Neural cell (in vitro differentiated cells): ENCODE measurements at regions not wholly inside any gene's neighbourhood (a gene's known extent, or its start where the extent isn't known, plus 50 kb on each side); places are given as distances from the start of the nearest gene placed in this dataset.

Source experiments
- H2AFZ ChIP-seq: fragments of 200-600, 300-800 bp; sonication (generic), shearing (Covaris generic); 2 replicates; pipeline ENCODE4 v1.6.0; 2014; ENCODE audit warnings: low read depth, mild to moderate bottlenecking, antibody characterized with exemption, low read length, moderate library complexity
- H3F3A ChIP-seq: fragments of 200-600 bp; shearing (Covaris generic); 2 replicates; pipeline ENCODE4 v1.6.1; 2016; ENCODE audit warnings: mild to moderate bottlenecking, moderate library complexity, mixed read lengths, antibody characterized with exemption, low read length; ENCODE audit not compliant: insufficient read depth, poor library complexity, severe bottlenecking
- H3K27ac ChIP-seq: fragments of 200-600, 300-800 bp; sonication (generic), shearing (Covaris generic); 2 replicates; pipeline ENCODE4 v1.5.1; 2014; ENCODE audit warnings: mild to moderate bottlenecking, low read length, moderate library complexity
- H3K27me3 ChIP-seq: fragments of 300-800, 200-600 bp; sonication (generic), shearing (Covaris generic); 2 replicates; pipeline ENCODE4 v1.6.0; 2014; ENCODE audit warnings: mild to moderate bottlenecking, low read depth, low read length, moderate library complexity; ENCODE audit not compliant: insufficient read depth
- H3K36me3 ChIP-seq: fragments of 300-800, 200-600 bp; sonication (generic), shearing (Covaris generic); 2 replicates; pipeline ENCODE4 v1.5.1; 2014; ENCODE audit warnings: mild to moderate bottlenecking, antibody characterized with exemption, low read length, moderate library complexity; ENCODE audit not compliant: insufficient read depth
- H3K4me2 ChIP-seq: fragments of 300-800, 200-600 bp; sonication (generic), shearing (Covaris generic); 2 replicates; pipeline ENCODE4 v1.6.0; 2014; ENCODE audit warnings: mild to moderate bottlenecking, low read length
- H3K4me3 ChIP-seq: fragments of 300-800, 200-600 bp; sonication (generic), shearing (Covaris generic); 2 replicates; pipeline ENCODE4 v1.5.1; 2014; ENCODE audit warnings: mild to moderate bottlenecking, low read length, moderate library complexity
- H3K79me2 ChIP-seq: fragments of 200-600 bp; shearing (Covaris generic); replicated peaks from 2 replicates; pipeline ENCODE4 v1.6.0; 2014; ENCODE audit warnings: mild to moderate bottlenecking, low read length, moderate library complexity; ENCODE audit not compliant: insufficient read depth
- H3K9ac ChIP-seq: fragments of 300-800, 200-600 bp; sonication (generic), shearing (Covaris generic); 2 replicates; pipeline ENCODE4 v1.6.1; 2016; ENCODE audit warnings: mild to moderate bottlenecking, low read length, mixed read lengths
- H3K9me2 ChIP-seq: fragments of 200-600 bp; shearing (Covaris generic); 2 replicates; pipeline ENCODE4 v1.6.1; 2016; ENCODE audit warnings: mild to moderate bottlenecking, low read length, mixed read lengths; ENCODE audit not compliant: insufficient read depth
- H3K9me3 ChIP-seq: fragments of 200-600, 300-800 bp; sonication (generic), shearing (Covaris generic); 2 replicates; pipeline ENCODE4 v1.6.1; 2016; ENCODE audit warnings: mild to moderate bottlenecking, mixed run types, low read length, moderate library complexity, mixed read lengths
- H4K20me1 ChIP-seq: fragments of 200-600 bp; shearing (Covaris generic); 2 replicates; pipeline ENCODE4 v1.6.1; 2016; ENCODE audit warnings: mild to moderate bottlenecking, mixed run types; ENCODE audit not compliant: insufficient read depth
- CTCF ChIP-seq: fragments of 450-650 bp; IDR thresholded peaks from 2 replicates; pipeline ENCODE4 v1.5.1; 2014; ENCODE audit warnings: antibody characterized with exemption, mild to moderate bottlenecking, moderate library complexity; ENCODE audit not compliant: poor library complexity, severe bottlenecking
- EP300 ChIP-seq: fragments of 450-650 bp; conservative IDR thresholded peaks from 2 replicates; pipeline ENCODE4 v1.6.1; 2014; ENCODE audit warnings: antibody characterized with exemption, mild to moderate bottlenecking, moderate library complexity; ENCODE audit not compliant: poor library complexity, severe bottlenecking
- EZH2 ChIP-seq: fragments of 200-600, 300-800 bp; shearing (Covaris generic), sonication (generic); IDR thresholded peaks from 2 replicates; pipeline ENCODE4 v1.6.1; 2014; ENCODE audit warnings: antibody characterized with exemption, low read length, borderline replicate concordance, mild to moderate bottlenecking; ENCODE audit not compliant: insufficient read depth, poor library complexity, severe bottlenecking
- MXI1 ChIP-seq: fragments of 450-650 bp; conservative IDR thresholded peaks from 2 replicates; pipeline ENCODE4 v1.6.1; 2014; ENCODE audit warnings: antibody characterized with exemption, mild to moderate bottlenecking; ENCODE audit not compliant: poor library complexity, severe bottlenecking
- POLR2AphosphoS5 ChIP-seq: IDR thresholded peaks from 2 replicates; pipeline ENCODE4 v1.6.1; 2012
- RAD21 ChIP-seq: fragments of 450-650 bp; conservative IDR thresholded peaks from 2 replicates; pipeline ENCODE4 v1.6.1; 2014; ENCODE audit warnings: antibody characterized with exemption, mild to moderate bottlenecking, moderate library complexity
- SMC3 ChIP-seq: fragments of 450-650 bp; conservative IDR thresholded peaks from 2 replicates; pipeline ENCODE4 v1.6.1; 2014; ENCODE audit warnings: antibody characterized with exemption, mild to moderate bottlenecking, moderate library complexity; ENCODE audit not compliant: poor library complexity
- TAF1 ChIP-seq: IDR thresholded peaks from 2 replicates; pipeline ENCODE4 v1.6.1; 2012; ENCODE audit warnings: low read depth
- TF ChIP-seq, protein P1 (sequence below): IDR thresholded peaks from 2 replicates; pipeline ENCODE4 v1.6.1; 2012; ENCODE audit warnings: borderline replicate concordance

GRCh38 chr3:152200476-152201420 is 68.0 kb upstream of the MBNL1 start:
- no peaks in the 10 kb centered on the region for H3K9me2 ChIP-seq
- H3K79me2 ChIP-seq, result no peaks in the 10 kb centered on the region
- no peak overlapping the region for H3K9ac ChIP-seq
- TF ChIP-seq TAF1, result no peak
- TF ChIP-seq, protein P1, sequence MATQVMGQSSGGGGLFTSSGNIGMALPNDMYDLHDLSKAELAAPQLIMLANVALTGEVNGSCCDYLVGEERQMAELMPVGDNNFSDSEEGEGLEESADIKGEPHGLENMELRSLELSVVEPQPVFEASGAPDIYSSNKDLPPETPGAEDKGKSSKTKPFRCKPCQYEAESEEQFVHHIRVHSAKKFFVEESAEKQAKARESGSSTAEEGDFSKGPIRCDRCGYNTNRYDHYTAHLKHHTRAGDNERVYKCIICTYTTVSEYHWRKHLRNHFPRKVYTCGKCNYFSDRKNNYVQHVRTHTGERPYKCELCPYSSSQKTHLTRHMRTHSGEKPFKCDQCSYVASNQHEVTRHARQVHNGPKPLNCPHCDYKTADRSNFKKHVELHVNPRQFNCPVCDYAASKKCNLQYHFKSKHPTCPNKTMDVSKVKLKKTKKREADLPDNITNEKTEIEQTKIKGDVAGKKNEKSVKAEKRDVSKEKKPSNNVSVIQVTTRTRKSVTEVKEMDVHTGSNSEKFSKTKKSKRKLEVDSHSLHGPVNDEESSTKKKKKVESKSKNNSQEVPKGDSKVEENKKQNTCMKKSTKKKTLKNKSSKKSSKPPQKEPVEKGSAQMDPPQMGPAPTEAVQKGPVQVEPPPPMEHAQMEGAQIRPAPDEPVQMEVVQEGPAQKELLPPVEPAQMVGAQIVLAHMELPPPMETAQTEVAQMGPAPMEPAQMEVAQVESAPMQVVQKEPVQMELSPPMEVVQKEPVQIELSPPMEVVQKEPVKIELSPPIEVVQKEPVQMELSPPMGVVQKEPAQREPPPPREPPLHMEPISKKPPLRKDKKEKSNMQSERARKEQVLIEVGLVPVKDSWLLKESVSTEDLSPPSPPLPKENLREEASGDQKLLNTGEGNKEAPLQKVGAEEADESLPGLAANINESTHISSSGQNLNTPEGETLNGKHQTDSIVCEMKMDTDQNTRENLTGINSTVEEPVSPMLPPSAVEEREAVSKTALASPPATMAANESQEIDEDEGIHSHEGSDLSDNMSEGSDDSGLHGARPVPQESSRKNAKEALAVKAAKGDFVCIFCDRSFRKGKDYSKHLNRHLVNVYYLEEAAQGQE, result no peak
- TF ChIP-seq SMC3, result no peak
- no peak for TF ChIP-seq CTCF
- TF ChIP-seq RAD21, result no peak
- no peak for TF ChIP-seq POLR2AphosphoS5
- no peak for TF ChIP-seq MXI1
- TF ChIP-seq EZH2, result no peak
- no peak for TF ChIP-seq EP300
- H2AFZ ChIP-seq, result no peak overlapping the region
- no peaks in the 10 kb centered on the region for H4K20me1 ChIP-seq
- H3F3A ChIP-seq, result no peaks in the 10 kb centered on the region
- H3K27ac ChIP-seq, result no peak overlapping the region
- no peak overlapping the region for H3K4me3 ChIP-seq
- no peaks in the 10 kb centered on the region for H3K27me3 ChIP-seq
- no peak overlapping the region for H3K4me2 ChIP-seq
- H3K9me3 ChIP-seq, result no peaks in the 10 kb centered on the region
- H3K36me3 ChIP-seq, result no peaks in the 10 kb centered on the region

DNA sequence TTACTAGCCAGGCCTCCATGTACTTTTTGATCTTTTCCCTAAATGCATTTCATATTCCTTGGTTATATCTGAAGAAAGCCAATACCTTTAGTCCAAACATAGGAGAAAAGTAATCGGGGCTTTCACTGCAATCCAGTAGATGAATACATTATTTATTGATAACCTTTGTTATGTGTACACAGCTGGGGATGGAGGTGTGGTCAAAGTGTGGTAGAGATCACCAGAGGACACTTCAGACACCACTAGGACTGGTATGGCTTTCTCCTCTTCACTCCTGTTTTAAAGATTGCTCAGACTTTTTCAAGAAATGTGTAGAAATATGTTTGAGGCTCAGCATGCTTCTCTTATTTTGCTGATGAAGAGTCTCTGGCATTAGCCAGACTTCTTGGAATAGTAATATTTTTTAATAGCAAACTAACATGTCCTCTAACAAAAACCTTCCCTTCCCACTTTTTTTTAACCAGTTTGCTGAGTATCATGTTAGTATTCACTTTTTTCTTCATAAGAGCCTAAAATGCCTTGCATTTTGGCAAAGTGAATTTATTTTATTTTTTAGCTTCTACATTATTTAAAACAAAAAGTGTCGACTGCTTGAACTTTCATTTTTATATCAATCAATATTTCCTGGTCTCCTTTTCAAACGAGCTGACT is 65.6 kb upstream of the MBNL1 start:
- H2AFZ ChIP-seq, result no peak overlapping the region
- no peaks in the 10 kb centered on the region for H3F3A ChIP-seq
- H3K79me2 ChIP-seq, result no peaks in the 10 kb centered on the region
- H3K9me2 ChIP-seq, result no peaks in the 10 kb centered on the region
- no peak overlapping the region for H3K4me3 ChIP-seq
- H4K20me1 ChIP-seq, result no peaks in the 10 kb centered on the region
- no peaks in the 10 kb centered on the region for H3K9me3 ChIP-seq
- H3K36me3 ChIP-seq, result no peaks in the 10 kb centered on the region
- H3K4me2 ChIP-seq, result no peak overlapping the region
- TF ChIP-seq EP300, result no peak
- no peak for TF ChIP-seq RAD21
- TF ChIP-seq, protein P1, result no peak
- TF ChIP-seq TAF1, result no peak
- no peak for TF ChIP-seq MXI1
- no peak for TF ChIP-seq EZH2
- no peak for TF ChIP-seq CTCF
- no peak for TF ChIP-seq POLR2AphosphoS5
- no peaks in the 10 kb centered on the region for H3K27me3 ChIP-seq
- H3K27ac ChIP-seq, result no peak overlapping the region
- no peak overlapping the region for H3K9ac ChIP-seq
